ENCODE measurements at regions not wholly inside any gene's neighbourhood (a gene's known extent, or its start where the extent isn't known, plus 50 kb on each side); places are given as distances from the start of the nearest gene placed in this dataset.

- DNase-seq: no peak
These were observed 350.5 kb upstream of the MEF2C start for GRCh38 chr5:89233462-89233861.

DNA sequence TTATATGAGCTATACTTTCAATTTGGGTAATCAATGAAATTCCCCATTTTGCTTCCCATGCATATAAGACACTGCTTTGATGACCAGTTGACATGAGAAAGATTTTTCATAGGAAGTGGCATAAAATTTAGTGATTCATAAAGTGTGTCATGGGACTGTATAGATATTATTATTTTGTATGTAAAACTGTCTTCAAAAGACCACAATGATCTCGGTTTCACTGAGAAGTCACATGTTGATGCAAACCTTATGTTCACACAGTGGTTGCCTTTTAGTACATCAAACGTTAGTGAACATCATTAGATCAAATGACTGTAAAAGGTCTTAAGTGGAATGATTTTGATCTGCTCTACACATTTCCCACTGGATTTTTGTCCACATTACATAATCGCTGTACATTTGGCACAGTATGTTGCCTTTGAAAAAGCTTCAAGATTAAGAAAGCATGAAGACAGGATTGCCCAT lies 349.2 kb upstream of the MEF2C start:
- no peak for DNase-seq

- no peak for DNase-seq
These were observed 347.2 kb upstream of the MEF2C start for GRCh38 chr5:89230178-89230577.

- DNase-seq: no peak
These were observed 346.5 kb upstream of the MEF2C start for GRCh38 chr5:89229331-89230070.

GRCh38 chr5:89228355-89228754 lies 345.4 kb upstream of the MEF2C start:
- no peak for DNase-seq

GRCh38 chr5:89218364-89218763 lies 335.4 kb upstream of the MEF2C start:
- DNase-seq: no peak

DNA sequence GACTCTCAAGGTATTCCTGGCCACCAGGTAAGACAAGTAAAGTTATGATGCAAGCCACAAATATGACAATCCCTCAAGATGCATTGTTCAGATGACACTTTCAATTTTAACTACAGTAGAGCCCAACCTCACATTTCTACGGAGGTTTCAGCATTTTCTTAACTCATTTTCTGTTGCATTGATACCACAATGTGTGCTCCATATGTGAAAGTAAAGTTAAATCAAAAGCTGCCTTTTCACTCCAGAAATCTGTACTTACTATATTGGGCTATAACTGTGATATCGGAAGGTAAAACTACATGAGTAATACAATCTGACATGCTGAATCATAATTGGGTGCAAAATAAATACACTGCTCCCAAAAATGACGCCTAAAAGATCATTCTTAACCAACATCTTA lies 333.6 kb upstream of the MEF2C start:
- DNase-seq: no peak

GRCh38 chr5:89213573-89213972 lies 330.6 kb upstream of the MEF2C start:
- peak; percentile 1 for DNase-seq

DNA sequence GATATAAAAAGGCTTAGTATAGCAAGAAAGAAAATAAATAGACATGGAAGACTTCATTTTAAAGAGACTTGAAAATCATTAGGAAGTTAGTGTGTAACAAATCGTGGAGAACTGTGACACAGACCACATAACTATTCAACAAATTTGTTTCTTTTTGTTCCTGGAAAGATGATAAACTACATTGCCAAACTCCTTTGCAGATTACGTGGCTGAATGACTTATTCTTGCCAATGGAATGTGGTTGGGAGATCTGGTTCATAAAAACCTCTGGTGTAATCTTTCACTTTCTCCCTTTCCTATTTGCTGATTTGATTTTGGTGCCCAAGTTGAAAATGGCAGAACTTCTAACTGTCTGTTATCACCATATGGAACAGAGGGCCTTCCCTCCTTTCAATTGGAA lies 328.9 kb upstream of the MEF2C start:
- no peak for DNase-seq

- no peak for DNase-seq
These were observed 325.8 kb upstream of the MEF2C start for GRCh38 chr5:89208811-89209210.

- no peak for DNase-seq
These were observed 325.4 kb upstream of the MEF2C start for GRCh38 chr5:89208392-89208791.

GRCh38 chr5:89204756-89205155 lies 321.8 kb upstream of the MEF2C start:
- DNase-seq: no peak

GRCh38 chr5:89203611-89204010 lies 320.6 kb upstream of the MEF2C start:
- DNase-seq: no peak

GRCh38 chr5:89200899-89201298 lies 317.9 kb upstream of the MEF2C start:
- no peak for DNase-seq

GRCh38 chr5:89199306-89199705 lies 316.3 kb upstream of the MEF2C start:
- DNase-seq: no peak

- no peak for DNase-seq
These were observed 308.4 kb upstream of the MEF2C start for GRCh38 chr5:89191374-89191773.

GRCh38 chr5:89190515-89191265 lies 307.7 kb upstream of the MEF2C start:
- DNase-seq: no peak

DNA sequence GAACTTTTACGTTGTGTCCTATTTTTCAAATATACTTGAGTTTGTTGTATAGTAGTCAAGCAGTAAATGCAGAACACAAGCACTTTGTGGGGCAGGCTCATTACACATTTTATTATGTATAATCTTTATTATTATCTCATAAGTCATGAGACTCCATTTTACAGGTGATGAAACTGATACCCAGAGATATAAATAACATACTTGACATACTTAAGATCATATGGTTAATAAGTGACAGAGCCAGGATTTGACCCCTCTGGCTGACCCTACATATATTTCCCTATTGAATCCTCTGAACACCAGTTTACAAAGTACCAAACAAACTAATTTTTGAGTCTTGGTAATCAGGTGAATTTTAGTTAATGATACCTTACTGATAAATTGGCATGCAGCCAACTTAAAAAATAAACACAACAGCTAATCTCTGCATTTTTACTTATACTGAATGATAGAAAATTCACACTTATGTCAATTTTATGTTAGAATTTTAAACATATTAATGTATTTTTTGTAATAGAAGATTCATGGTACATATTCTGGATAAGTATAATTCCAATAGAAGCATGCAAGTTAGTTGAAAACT lies 305.0 kb upstream of the MEF2C start:
- DNase-seq: no peak

DNA sequence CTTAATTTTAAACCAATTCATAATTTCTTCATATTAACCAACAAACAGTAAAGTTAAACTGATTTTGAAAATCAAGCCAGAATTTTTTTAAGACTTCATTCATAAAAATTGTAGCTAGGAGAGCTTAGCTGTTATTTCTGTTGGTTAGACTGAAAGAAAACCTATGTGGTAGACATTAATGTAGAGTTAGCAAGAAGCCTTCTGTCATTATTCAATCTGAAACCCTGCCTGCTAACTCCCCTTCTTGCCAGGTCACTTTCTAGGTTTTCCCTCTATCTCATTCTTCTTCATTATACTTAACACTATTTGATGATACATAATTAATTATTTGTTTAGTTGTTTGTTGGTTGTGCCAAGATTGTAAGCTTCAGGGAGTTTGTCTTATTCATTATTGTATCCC lies 304.3 kb upstream of the MEF2C start:
- no peak for DNase-seq

DNA sequence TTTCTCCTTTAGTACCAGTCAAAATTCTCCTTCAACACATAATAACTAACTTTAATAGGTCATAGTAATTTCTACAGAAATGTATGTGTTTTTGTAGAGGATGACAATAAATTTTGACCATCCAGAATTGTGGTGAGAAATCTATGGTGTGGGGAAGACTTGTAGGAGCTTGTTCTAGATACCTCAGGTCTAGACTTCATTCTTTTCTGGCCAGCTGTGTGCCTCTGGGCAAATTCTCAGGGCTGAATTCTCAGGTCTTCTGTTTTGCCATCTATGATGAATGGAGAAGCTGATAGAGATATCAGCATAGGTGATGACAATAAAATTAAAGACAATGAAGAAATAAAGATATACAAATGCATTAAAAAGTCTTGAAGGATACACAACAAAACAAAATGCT lies 298.6 kb upstream of the MEF2C start:
- DNase-seq: no peak

- no peak for DNase-seq
These were observed 296.7 kb upstream of the MEF2C start for GRCh38 chr5:89179731-89180130.

DNA sequence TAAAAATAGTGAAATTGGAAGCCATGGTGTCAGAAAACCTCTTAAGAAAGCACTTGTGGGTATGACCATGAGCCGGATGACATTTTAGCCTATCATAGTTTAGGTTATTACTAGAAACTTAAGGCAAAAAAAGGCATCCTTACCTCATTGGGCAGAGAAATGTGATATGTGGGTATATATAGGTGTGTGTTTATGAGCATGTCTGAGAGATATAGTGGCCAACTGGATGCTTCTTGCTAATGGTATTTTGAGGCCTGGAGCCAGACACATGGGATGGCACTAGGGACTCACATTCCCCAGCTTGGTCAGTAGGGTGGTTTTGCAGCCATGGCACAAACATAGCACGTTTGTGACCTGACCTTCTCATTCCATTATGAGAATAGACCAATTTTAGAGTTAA lies 295.6 kb upstream of the MEF2C start:
- no peak for DNase-seq

- DNase-seq: no peak
These were observed 290.5 kb upstream of the MEF2C start for GRCh38 chr5:89173528-89173927.

DNA sequence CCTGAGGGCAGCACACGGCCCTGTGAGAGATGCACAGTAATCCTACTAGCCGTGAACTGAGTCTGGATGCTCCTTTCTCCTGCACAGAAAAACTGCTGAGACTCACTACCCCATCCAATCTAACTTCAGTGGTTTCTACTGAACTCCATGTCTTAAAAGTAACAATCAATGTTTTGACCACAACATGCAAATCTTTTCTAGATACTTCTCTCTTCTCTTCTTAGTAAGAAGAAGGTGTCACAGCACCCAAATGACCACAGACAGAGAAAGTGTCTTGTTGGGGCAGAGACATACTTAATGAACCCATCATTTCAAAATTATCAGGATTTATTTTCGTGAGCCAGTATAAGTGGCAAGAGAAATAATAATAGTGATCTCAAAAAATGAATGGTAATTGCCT lies 285.8 kb upstream of the MEF2C start:
- DNase-seq: no peak

Data from NCI-H1105 treated with DMSO at 0.1 percent for 48 hours (cell line).